Upper lobe of left lung (tissue), 6 donors: ENCODE measurements at regions not wholly inside any gene's neighbourhood (a gene's known extent, or its start where the extent isn't known, plus 50 kb on each side); places are given as distances from the start of the nearest gene placed in this dataset.

Experiments
- ATAC-seq, 2 donors: fragments of 200-7000 bp; cut with Tn5 transposase; one replicate each; pipeline ENCODE4 v1.9.1; 2022; ENCODE audit warnings: mild to moderate bottlenecking in 2 of 2, moderate library complexity in 2 of 2; ENCODE audit not compliant: low FRiP score in 2 of 2
- DNase-seq, 2 donors: peaks; one replicate each; pipeline ENCODE4 v3.0.0-alpha.2; 2019 to 2020
- H3K27ac ChIP-seq, 4 donors: fragments of 200-600 bp; sonication (generic); one replicate each; pipeline ENCODE4 v1.5.1; 2016 to 2019
- H3K27me3 ChIP-seq, 4 donors: fragments of 200-600 bp; sonication (generic); one replicate each; pipeline ENCODE4 v1.5.1; 2017 to 2019
- H3K36me3 ChIP-seq, 4 donors: fragments of 200-600 bp; sonication (generic); one replicate each; pipeline ENCODE4 v1.5.1; 2016 to 2019
- H3K4me1 ChIP-seq, 4 donors: fragments of 200-600 bp; sonication (generic); one replicate each; pipeline ENCODE4 v1.5.1; 2018 to 2019
- H3K4me3 ChIP-seq, 4 donors: fragments of 200-600 bp; sonication (generic); one replicate each; pipeline ENCODE4 v1.5.1; 2017 to 2019; ENCODE audit warnings: mild to moderate bottlenecking in 2 of 4, moderate library complexity in 1 of 4
- H3K9me3 ChIP-seq, 4 donors: fragments of 200-600 bp; sonication (generic); one replicate each; pipeline ENCODE4 v1.5.1; 2018 to 2019
- EP300 ChIP-seq, 4 donors: sonication (generic); formaldehyde crosslinking; IDR thresholded peaks; one replicate each; pipeline ENCODE4 v1.5.1; 2017; ENCODE audit warnings: antibody characterized with exemption in 4 of 4, control low read depth in 2 of 4
- POLR2A ChIP-seq, 4 donors: fragments of 450-650 bp; IDR thresholded peaks; one replicate each; pipeline ENCODE4 v1.5.1; 2016 to 2017; ENCODE audit warnings: antibody characterized with exemption in 4 of 4, mild to moderate bottlenecking in 2 of 4
- POLR2AphosphoS5 ChIP-seq, 2 donors: sonication (generic); formaldehyde crosslinking; IDR thresholded peaks; one replicate each; pipeline ENCODE4 v1.5.1; 2017; ENCODE audit warnings: antibody characterized with exemption in 2 of 2
- WGBS, 2 donors: methylation state at CpG; one replicate each; pipeline ENCODE4 v1.1.5; 2017 to 2018; 5-methylcytosine and 5-hydroxymethylcytosine counted together
- TF ChIP-seq, protein P1 (sequence below), 6 experiments: fragments of 450-650 bp in 4 of 6; fragments of 200-600 bp in 2 of 6; sonication (generic) in 2 of 6; IDR thresholded peaks; one replicate each; pipeline ENCODE4 v1.5.1; 2016 to 2019; ENCODE audit warnings: antibody characterized with exemption in 6 of 6
- donor health status: DM: no; HTN: no; CAD: no; lungs with moderate emphysema.
- donor health status: DM: no; HTN: yes; CAD: no; lungs with severe emphysema.

DNA sequence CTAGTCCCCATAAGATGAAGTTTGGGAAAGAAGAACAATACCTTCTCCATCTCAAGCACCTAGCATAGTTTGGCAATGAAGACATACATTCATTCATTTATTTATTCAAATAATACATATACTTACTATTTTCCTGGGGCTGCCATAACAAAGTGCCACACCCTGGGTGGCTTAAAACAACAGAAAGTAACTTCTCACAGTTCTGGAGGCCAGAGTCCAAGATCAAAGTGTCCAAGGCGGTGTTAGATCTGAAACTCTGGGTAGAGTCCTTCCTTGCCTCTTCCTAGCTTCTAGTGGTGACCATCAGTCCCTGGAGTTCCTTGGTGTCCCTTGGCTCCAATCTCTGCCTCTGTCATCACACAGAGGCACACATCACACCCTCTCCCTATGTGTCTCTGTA, 112.1 kb upstream of the IGSF21 start:
- Histone ChIP-seq H3K36me3 (no peaks in the 10 kb centered on the region), H3K4me1 (no peaks in the 10 kb centered on the region), H3K27me3 (no peaks in the 10 kb centered on the region), H3K9me3 (no peaks in the 10 kb centered on the region), H3K27ac (no peak overlapping the region), H3K4me3 (no peak overlapping the region)
- DNase-seq (no peak), ATAC-seq (no peak)
- TF ChIP-seq, protein P1, sequence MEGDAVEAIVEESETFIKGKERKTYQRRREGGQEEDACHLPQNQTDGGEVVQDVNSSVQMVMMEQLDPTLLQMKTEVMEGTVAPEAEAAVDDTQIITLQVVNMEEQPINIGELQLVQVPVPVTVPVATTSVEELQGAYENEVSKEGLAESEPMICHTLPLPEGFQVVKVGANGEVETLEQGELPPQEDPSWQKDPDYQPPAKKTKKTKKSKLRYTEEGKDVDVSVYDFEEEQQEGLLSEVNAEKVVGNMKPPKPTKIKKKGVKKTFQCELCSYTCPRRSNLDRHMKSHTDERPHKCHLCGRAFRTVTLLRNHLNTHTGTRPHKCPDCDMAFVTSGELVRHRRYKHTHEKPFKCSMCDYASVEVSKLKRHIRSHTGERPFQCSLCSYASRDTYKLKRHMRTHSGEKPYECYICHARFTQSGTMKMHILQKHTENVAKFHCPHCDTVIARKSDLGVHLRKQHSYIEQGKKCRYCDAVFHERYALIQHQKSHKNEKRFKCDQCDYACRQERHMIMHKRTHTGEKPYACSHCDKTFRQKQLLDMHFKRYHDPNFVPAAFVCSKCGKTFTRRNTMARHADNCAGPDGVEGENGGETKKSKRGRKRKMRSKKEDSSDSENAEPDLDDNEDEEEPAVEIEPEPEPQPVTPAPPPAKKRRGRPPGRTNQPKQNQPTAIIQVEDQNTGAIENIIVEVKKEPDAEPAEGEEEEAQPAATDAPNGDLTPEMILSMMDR (IDR thresholded peaks at IDR 0.05): no peak
- TF ChIP-seq EP300 (IDR thresholded peaks at IDR 0.05) (no peak), POLR2A (IDR thresholded peaks at IDR 0.05) (no peak), POLR2AphosphoS5 (IDR thresholded peaks at IDR 0.05) (no peak)
- 85 to 90% methylated on average over 1 of the region's 1 CpG for WGBS, 2 donors

- H3K36me3 ChIP-seq: no peaks in the 10 kb centered on the region
- H3K27ac ChIP-seq: no peak overlapping the region
- TF ChIP-seq POLR2AphosphoS5 (IDR thresholded peaks at IDR 0.05) (no peak), EP300 (IDR thresholded peaks at IDR 0.05) (no peak), POLR2A (IDR thresholded peaks at IDR 0.05) (no peak)
- TF ChIP-seq, protein P1 (IDR thresholded peaks at IDR 0.05): no peak
- H3K4me3 ChIP-seq: no peak overlapping the region
- no peaks in the 10 kb centered on the region for H3K4me1 ChIP-seq
- no peak for ATAC-seq
- WGBS, 2 donors: 80 to 81% methylated on average over 6 of the region's 6 CpGs
- no peak for DNase-seq
- no peaks in the 10 kb centered on the region for H3K9me3 ChIP-seq
- no peaks in the 10 kb centered on the region for H3K27me3 ChIP-seq
Measured at GRCh38 chr1:17998889-17999288, 108.7 kb upstream of the IGSF21 start.

DNA sequence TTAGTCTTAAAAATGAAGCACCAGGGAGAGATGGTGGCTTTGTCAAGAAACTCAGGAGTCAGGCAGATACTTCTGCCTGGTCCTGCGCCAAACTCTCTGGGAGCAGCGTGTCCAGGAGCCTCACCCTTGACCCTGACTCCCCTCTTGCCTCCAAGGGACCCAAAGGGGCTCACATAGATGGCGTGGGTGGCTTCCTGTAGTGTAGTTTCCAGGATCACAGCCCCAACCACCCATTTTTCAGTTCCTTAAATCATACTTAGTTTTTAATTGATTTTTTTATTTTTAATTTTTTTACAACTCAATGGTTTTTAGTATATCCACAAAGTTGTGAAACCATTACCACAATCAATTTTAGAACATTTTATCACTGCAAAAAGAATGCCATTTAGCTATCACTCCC, 107.7 kb upstream of the IGSF21 start:
- Histone ChIP-seq H3K27ac (no peak overlapping the region), H3K27me3 (no peaks in the 10 kb centered on the region), H3K4me1 (no peaks in the 10 kb centered on the region), H3K36me3 (no peaks in the 10 kb centered on the region), H3K9me3 (no peaks in the 10 kb centered on the region), H3K4me3 (no peak overlapping the region)
- TF ChIP-seq, protein P1 (IDR thresholded peaks at IDR 0.05): no peak
- no peak for TF ChIP-seq EP300 (IDR thresholded peaks at IDR 0.05)
- no peak for TF ChIP-seq POLR2A (IDR thresholded peaks at IDR 0.05)
- no peak for TF ChIP-seq POLR2AphosphoS5 (IDR thresholded peaks at IDR 0.05)
- ATAC-seq: no peak
- DNase-seq: no peak
- 63 to 73% methylated on average over 3 of the region's 3 CpGs for WGBS, 2 donors

GRCh38 chr1:18001725-18002124, 105.9 kb upstream of the IGSF21 start:
- H3K36me3 ChIP-seq: no peaks in the 10 kb centered on the region
- WGBS, 2 donors: 56 to 61% methylated on average over 8 of the region's 8 CpGs
- no peaks in the 10 kb centered on the region for H3K27me3 ChIP-seq
- no peaks in the 10 kb centered on the region for H3K4me1 ChIP-seq
- ATAC-seq (no peak), DNase-seq (no peak)
- TF ChIP-seq EP300 (IDR thresholded peaks at IDR 0.05) (no peak), POLR2A (IDR thresholded peaks at IDR 0.05) (no peak), POLR2AphosphoS5 (IDR thresholded peaks at IDR 0.05) (no peak)
- TF ChIP-seq, protein P1 (IDR thresholded peaks at IDR 0.05): no peak
- H3K9me3 ChIP-seq: no peaks in the 10 kb centered on the region
- H3K4me3 ChIP-seq: no peak overlapping the region
- no peak overlapping the region for H3K27ac ChIP-seq

DNA sequence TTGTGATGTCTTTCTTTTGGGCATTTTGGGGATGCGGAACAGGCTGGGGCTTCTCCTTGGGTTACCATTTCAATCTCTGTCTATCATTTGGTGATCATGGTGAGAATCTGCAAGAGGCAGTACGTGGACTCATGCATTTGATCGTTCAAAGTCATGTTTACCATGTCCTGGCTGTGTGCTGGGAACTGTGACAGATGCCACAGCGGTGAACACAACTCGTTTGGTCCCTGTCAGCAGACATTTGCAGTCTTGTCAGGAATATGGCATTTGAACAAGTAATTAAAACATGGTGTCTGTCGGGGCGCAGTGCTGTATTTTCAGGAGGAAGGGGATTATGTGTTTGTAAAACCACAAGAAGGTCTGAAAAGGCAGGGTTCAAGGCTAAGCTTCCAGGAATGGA, 103.3 kb upstream of the IGSF21 start:
- 66 to 80% methylated on average over 7 of the region's 7 CpGs for WGBS, 2 donors
- no peaks in the 10 kb centered on the region for H3K9me3 ChIP-seq
- ATAC-seq (no peak), DNase-seq (no peak)
- no peak overlapping the region for H3K4me3 ChIP-seq
- no peaks in the 10 kb centered on the region for H3K4me1 ChIP-seq
- no peaks in the 10 kb centered on the region for H3K36me3 ChIP-seq
- TF ChIP-seq POLR2A (IDR thresholded peaks at IDR 0.05): no peak
- no peak for TF ChIP-seq POLR2AphosphoS5 (IDR thresholded peaks at IDR 0.05)
- TF ChIP-seq, protein P1 (IDR thresholded peaks at IDR 0.05): no peak
- no peak for TF ChIP-seq EP300 (IDR thresholded peaks at IDR 0.05)
- no peak overlapping the region for H3K27ac ChIP-seq
- no peaks in the 10 kb centered on the region for H3K27me3 ChIP-seq
